HL-60 (cell line): ENCODE measurements at regions not wholly inside any gene's neighbourhood (a gene's known extent, or its start where the extent isn't known, plus 50 kb on each side); places are given as distances from the start of the nearest gene placed in this dataset.

ENCODE experiments used
- CTCF ChIP-seq: IDR thresholded peaks from one replicate; pipeline ENCODE4 v1.5.1; 2011; ENCODE audit warnings: low read length, control low read depth, inconsistent platforms; ENCODE audit not compliant: insufficient read depth
- REST ChIP-seq: IDR thresholded peaks from 2 replicates; pipeline ENCODE4 v1.6.1; 2012; ENCODE audit warnings: low read depth; ENCODE audit not compliant: insufficient replicate concordance

- TF ChIP-seq REST (no peak), CTCF (no peak)
Measured at GRCh38 chr10:125231116-125231812, 70.9 kb upstream of the CTBP2 start.
